Retinal pigment epithelial cell (primary cell): ENCODE measurements at regions not wholly inside any gene's neighbourhood (a gene's known extent, or its start where the extent isn't known, plus 50 kb on each side); places are given as distances from the start of the nearest gene placed in this dataset.
A peak's percentile ranks its signal among the peaks of the same experiment; 100 is the strongest.

ENCODE experiments used
- DNase-seq: peaks from one replicate; pipeline ENCODE4 v3.0.0-alpha.2; 2010; ENCODE audit warnings: low read depth
- H3K4me3 ChIP-seq: 2 replicates; pipeline ENCODE4 v1.5.1; 2011; ENCODE audit warnings: mild to moderate bottlenecking, low read length, control low read depth, moderate library complexity
- TF ChIP-seq, protein P1 (sequence below): conservative IDR thresholded peaks from 2 replicates; pipeline ENCODE4 v1.5.1; 2011; ENCODE audit warnings: low read depth, low read length, control low read depth, inconsistent platforms

DNA sequence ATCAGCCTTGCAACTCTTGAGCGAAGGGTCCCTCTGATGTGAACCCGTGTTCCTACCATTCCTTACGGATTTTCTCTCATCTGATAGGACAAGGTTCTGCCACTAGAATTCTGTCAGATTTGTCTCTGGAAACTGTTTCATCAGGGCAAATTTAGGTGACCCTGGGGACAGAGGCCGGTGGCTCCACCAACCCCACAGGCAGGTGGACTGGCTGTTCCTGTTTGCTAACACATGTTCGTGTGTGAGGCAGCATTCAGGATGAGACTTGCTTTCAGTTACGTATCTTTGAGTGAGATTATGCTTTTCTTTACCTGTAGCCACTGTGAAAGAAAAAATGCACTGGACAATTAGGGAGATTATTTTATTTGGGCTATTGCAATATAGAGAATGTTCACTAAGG lies 449.9 kb downstream of the INHBA start:
- no peak overlapping the region for H3K4me3 ChIP-seq
- no peak for DNase-seq
- TF ChIP-seq, protein P1, sequence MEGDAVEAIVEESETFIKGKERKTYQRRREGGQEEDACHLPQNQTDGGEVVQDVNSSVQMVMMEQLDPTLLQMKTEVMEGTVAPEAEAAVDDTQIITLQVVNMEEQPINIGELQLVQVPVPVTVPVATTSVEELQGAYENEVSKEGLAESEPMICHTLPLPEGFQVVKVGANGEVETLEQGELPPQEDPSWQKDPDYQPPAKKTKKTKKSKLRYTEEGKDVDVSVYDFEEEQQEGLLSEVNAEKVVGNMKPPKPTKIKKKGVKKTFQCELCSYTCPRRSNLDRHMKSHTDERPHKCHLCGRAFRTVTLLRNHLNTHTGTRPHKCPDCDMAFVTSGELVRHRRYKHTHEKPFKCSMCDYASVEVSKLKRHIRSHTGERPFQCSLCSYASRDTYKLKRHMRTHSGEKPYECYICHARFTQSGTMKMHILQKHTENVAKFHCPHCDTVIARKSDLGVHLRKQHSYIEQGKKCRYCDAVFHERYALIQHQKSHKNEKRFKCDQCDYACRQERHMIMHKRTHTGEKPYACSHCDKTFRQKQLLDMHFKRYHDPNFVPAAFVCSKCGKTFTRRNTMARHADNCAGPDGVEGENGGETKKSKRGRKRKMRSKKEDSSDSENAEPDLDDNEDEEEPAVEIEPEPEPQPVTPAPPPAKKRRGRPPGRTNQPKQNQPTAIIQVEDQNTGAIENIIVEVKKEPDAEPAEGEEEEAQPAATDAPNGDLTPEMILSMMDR = no peak

DNA sequence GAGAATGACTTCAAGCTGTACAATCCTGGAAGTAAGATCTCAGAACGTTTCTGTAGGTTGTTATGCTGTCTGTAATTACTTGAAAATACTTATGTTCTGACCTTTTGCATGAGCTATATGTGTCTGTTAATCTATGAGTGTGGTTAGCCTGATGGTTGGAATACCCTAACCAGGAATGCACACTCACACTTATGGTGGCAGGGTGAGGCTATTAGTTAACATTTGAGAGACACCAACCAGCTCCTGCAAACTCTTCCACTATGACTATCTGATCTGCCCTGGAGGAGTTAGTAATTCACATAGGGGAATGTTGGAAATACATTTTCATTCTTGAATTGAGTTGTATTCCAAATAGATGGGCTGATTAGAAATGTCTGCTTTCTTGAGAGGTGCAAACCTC lies 450.3 kb downstream of the INHBA start:
- no peak for DNase-seq
- no peak overlapping the region for H3K4me3 ChIP-seq
- TF ChIP-seq, protein P1 = no peak

DNA sequence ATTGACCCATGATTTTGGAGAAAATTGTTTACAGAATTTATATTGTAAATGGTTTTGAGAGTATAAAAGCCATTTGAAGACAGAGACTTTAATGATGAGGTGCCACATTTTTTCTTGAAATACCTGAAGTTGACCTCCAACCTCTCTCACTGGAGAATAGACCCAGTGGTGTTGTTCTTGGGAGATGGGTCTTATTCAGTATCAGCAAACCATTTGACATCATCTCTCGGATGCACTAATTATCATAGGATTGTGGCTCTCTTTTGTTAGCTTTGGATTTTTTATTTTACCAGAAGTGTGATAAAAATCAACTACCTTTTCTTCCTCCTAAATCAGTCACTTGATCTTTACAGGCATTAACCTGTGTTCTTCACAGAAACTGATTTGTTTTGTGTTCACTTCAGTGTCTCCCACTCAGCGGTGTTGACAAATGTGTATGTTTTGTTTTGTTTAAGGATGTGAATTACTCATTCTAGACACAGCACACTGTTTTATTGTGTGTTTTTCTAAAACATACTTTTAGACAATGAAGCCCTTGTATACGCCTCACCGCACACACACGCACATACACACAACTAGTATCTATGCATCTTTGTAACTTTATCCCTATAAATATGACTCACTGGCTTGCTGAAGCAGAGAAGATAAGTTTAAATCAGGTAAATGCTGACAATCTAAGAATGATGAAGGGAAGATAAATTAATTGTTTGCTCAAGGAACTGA lies 455.6 kb downstream of the INHBA start:
- peak; percentile 34 for DNase-seq
- TF ChIP-seq, protein P1 = no peak

DNA sequence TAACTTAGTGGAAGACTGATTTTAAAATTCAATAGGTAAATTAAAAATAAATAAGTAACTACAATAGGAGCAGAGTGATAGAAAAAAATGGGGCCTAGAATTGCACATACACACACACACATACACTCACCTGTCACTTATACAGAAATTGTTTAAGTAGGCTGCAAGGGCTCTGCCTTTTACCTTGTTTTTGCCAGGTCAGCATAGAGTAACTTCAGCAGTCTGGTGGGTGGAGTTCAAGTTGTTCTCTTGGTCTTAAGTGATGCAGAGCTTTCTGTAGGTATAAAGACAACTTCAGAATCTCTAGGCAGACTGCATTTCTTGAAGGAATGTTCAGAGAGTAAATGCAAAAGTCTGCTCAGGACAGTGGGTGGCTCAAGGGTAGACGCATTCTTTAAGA lies 457.0 kb downstream of the INHBA start:
- no peak for DNase-seq
- no peak overlapping the region for H3K4me3 ChIP-seq
- TF ChIP-seq, protein P1 = no peak

More for the DNA sequence above, 455.6 kb downstream of the INHBA start:
- H3K4me3 ChIP-seq = no peak overlapping the region

DNA sequence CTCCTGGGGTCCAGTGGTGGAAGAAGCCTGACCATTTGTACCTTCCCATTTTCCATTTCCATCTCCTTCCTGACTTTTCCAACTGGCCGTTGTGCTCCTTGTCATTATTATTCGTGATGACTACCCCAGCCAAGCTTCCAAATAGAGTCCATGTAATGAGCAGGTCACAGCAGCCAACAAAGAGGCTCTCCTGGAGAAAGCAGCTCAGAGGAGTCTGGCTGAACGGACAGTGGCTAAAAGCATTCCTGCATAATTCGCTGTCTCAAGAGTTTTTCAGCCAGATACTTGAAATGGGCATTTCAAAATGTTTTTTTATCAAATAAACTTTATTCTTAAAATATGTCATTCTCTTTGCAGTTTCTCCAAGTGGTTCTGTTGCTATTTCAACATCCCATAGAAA lies 458.6 kb downstream of the INHBA start:
- H3K4me3 ChIP-seq = no peak overlapping the region
- no peak for DNase-seq
- TF ChIP-seq, protein P1 = no peak

DNA sequence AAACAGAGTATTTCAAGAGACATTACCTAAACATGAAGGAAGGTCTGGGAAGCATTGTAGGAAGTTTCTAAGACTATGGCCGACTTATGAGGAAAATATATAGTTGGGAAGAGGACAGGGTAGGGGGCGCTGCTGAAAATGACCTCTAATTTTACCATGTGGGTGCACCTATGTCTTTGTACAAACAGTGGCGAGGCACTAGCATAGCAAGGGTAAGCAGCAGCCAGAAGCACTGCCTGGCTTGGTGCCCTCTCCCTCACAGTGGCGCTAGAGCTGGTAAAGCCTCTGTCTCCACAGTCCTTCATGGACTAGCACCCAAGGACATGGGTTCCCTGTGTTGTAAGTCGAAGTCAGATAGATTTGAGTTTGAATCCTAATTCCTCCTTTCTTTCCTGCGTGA lies 461.2 kb downstream of the INHBA start:
- H3K4me3 ChIP-seq = no peak overlapping the region
- TF ChIP-seq, protein P1 = no peak

DNA sequence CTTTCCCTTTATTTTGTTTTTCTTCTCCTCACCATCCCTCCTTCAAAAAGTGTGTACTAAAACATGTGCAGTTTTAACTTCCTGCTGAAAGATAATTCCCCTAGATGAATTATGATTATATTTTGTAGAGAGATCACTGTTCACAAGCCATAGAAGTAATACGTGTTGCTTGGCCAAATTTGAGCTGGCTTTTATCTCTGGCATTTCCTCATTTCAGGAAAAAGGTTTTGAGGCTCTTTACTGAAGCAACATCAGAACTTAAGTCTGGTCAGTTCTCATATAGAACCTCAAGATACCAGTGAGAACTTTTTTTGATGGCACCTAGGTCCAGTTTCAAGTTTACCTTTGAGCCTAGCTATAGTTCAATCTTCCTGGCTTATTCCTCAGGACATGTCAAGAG lies 463.3 kb downstream of the INHBA start:
- H3K4me3 ChIP-seq = no peak overlapping the region
- TF ChIP-seq, protein P1 = no peak
- DNase-seq = no peak

More for the DNA sequence above, 461.2 kb downstream of the INHBA start:
- no peak for DNase-seq
